GM19467 (cell line): ENCODE measurements at regions not wholly inside any gene's neighbourhood (a gene's known extent, or its start where the extent isn't known, plus 50 kb on each side); places are given as distances from the start of the nearest gene placed in this dataset.
A peak's percentile ranks its signal among the peaks of the same experiment; 100 is the strongest.
"Not testable (repeated sequence)": the region's sequence is repeated elsewhere in the genome, so short reads cannot be mapped to it uniquely, and the experiment has no call there.

ENCODE experiments used
- ATAC-seq: cut with Tn5 transposase; IDR thresholded peaks from one replicate; pipeline ENCODE4 v1.9.1; 2021; ENCODE audit warnings: mild to moderate bottlenecking, moderate library complexity; ENCODE audit not compliant: unreplicated experiment

DNA sequence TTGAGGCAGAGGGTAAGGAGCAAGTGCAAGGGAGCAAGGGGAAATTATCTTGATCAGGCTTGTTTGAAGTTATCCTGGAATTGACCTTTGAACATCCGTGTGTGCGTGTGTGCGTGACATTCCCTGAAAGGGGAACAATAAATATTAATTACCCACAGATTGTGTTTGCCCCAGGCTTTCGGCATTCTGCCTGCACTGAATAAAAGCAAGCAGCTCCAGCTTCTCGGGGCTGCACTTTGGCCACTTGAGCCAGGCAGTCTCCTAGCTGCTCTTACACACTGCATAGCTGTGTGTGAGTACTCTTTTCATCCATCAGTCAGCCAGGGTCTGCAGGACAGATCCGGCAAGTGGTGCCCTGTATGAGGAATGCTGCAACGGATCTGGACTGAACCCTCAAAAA lies 107.7 kb upstream of the BTN3A2 start:
- no peak for ATAC-seq

DNA sequence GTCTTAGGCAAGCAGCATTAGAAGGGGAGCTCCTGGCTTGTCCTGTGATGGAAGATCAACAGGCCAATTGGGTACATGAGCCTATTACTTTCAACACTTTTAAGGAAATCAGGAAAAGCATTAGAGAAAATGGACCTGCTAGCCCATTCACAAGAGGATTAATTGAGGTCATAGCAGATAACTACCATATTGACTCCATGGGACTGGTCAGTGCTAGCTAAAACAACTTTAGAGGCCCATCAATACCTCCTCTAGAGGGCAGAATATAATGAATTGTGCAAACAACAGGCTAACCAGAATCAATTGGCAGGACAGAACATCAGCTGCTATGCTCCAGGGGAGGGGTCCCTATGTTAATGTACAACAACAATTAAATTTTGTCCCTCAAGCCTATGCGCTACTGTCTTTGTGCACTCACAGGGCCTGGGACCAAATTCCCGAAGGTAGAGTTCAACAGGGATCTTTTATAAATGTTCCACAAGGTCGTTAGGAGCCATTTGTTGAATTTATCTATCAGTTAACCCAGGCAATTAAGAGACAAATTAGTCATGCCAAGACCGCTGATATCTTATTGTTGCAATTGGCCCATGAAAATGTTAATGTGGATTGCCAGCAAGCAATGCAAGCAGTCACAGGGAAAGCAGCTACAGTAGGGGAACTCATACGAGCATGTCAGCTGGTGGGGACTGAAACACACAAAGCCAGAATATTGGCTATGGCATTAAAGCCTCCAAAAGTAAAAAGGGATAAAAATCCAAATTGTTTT lies 106.6 kb upstream of the BTN3A2 start:
- ATAC-seq, result no peak

DNA sequence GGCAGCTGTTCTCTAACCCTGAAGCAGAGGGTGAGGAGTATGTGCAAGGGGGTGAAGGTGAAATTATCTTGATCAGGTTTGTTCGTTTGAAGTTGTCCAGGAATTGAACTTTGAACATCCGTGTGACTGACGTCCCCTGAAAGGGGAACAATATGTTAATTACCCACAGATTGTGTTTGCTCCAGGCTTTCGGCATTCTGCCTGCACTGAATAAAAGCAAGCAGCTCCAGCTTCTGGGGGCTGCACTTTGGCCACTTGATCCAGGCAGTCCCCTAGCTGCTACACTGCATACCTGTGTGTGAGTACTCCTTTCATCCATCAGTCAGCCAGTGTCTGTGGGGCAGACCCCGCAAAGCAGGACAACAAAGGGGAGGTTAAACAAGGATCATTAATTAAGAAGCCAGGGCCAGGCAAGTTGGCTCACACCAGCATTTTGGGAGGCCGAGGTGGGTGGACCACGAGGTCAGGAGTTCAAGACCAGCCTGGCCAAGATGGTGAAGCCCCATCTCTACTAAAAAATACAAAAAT lies 104.8 kb upstream of the BTN3A2 start:
- ATAC-seq, result no peak

- ATAC-seq, result no peak
Measured at GRCh38 chr6:26260725-26261490, 104.1 kb upstream of the BTN3A2 start.

DNA sequence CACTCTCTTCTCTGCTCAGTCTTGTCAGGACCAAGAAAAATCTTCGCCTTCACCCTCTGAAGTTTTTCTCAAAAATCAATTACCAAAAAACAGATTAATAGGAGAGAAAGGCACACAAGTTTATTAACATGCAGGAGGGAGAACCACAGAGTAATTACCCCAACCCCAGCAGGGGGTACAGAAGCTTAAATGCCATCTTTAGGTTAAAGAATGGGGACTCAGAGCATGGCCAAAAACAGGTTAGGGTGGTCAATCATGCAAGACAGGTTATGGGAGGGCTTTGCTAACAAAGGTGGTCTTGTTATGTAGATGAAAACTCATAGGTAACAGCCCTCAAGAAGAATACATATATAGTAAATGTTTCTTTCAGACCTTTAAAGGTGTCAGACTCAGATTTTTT lies 100.5 kb upstream of the BTN3A2 start:
- ATAC-seq, result no peak

DNA sequence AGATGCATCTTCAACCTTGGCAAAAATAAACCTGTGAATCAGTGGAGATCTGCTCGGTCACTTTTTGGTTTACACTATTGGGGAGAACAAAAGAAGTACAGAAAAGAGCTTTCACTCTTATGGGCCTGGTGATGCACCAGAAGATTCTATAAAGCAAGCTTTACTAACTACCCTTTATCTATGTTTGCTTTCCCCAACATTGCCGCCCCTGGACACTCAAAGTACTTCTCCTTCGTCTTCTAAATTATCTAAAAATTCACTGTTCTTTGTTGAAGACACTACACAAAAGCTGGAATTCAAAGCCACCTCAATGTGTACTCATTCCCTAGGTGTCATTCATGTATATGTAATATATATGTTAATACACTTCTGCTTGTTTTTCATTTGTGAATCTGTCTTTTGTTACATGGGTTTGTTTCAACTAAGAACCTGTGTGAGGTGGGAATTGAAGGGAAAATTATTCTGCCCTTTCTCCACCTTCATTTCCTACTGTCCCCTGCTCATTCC lies 97.9 kb upstream of the BTN3A2 start:
- ATAC-seq, result no peak

GRCh38 chr6:26268659-26269402 lies 96.2 kb upstream of the BTN3A2 start:
- ATAC-seq, result no peak

GRCh38 chr6:26269531-26270485 lies 95.2 kb upstream of the BTN3A2 start:
- no peak for ATAC-seq

GRCh38 chr6:26270486-26270861 lies 94.5 kb upstream of the BTN3A2 start:
- no peak for ATAC-seq

DNA sequence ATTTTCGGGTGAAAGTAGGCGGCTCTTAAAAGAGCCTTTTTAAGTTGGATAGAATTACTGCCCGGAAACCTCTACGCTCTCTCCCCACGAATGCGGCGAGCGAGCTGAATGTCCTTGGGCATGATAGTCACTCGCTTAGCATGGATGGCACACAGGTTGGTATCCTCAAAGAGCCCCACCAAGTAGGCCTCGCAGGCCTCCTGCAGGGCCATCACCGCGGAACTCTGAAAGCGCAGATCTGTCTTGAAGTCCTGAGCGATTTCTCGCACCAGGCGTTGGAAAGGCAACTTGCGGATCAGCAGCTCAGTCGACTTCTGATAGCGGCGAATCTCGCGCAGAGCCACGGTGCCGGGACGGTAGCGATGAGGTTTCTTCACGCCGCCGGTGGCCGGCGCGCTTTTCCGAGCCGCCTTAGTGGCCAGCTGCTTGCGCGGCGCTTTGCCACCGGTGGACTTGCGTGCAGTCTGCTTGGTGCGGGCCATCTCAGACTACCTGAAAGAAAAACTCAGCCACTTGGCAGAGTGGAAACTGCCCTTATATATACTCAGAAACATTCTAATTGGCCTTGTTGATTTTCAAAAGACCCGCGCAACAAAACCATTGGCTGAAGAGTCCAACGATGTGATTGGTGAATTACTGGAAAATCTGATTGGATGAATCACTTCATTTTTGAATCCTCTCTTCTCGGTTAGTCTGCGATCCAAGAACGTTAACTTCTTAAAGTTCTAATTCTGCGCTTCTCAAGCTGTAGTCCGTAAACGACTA lies 93.9 kb upstream of the BTN3A2 start:
- peak; percentile 31 for ATAC-seq

DNA sequence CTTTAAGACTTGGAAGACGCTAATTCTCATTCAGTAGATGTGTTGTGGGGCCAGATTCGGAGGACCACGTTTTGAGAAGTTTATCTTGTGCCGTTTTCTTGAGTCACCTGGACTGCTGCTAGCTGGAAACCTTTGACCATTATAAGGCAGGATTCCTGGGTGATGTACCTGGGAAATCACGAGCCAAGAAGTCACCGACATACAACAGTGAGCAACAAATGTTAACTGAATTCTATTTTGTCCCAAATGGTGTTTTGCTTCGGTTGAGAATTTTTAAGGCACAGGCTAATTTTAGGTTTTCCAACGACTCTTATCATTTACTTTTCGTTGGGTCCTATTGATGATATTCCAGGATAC lies 93.4 kb upstream of the BTN3A2 start:
- no peak for ATAC-seq

GRCh38 chr6:26272171-26272637 lies 92.8 kb upstream of the BTN3A2 start:
- no peak for ATAC-seq

DNA sequence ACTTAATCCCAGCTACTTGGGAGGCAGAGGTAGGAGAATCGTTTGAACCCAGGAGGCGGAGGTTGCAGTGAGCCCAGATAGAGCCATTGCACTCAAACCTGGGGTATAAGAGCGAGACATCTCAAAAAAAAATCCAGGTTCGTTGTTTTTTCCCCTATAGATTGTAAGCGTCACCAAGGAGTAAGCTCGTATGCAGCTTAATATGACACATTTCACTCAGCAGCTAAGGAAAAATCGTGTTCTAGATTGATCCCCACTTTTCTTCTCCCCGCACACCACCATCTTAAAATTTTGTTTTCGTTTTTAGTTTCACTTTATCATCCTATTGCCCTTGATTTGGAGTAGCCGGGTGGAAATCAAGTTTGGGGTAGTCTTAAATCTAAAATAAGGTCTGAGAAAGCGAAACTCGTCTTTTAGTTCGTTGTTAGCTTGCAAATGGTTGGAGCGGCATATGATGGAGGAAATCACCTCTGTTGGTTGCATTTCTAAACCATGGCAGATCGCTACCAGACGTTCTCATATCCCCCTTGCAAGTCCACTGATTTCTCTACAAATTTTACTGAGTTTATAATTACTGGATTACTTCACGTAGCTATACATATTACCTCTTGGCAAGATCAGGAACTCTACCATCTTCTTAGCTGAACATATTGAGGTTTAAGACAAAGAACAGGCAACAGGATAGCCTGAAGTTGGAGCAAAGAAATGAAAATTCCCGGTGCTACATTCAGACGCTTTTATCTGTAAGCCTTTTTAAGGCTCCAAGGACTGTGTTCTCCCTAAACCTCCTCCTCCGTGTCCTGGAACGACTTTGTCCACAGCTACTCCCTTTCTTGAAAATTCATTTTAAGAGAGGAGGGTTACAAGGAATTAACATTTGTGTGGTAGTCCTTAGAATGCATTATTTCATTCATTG lies 91.1 kb upstream of the BTN3A2 start:
- no peak for ATAC-seq

GRCh38 chr6:26275663-26276062 lies 89.3 kb upstream of the BTN3A2 start:
- ATAC-seq, result no peak

DNA sequence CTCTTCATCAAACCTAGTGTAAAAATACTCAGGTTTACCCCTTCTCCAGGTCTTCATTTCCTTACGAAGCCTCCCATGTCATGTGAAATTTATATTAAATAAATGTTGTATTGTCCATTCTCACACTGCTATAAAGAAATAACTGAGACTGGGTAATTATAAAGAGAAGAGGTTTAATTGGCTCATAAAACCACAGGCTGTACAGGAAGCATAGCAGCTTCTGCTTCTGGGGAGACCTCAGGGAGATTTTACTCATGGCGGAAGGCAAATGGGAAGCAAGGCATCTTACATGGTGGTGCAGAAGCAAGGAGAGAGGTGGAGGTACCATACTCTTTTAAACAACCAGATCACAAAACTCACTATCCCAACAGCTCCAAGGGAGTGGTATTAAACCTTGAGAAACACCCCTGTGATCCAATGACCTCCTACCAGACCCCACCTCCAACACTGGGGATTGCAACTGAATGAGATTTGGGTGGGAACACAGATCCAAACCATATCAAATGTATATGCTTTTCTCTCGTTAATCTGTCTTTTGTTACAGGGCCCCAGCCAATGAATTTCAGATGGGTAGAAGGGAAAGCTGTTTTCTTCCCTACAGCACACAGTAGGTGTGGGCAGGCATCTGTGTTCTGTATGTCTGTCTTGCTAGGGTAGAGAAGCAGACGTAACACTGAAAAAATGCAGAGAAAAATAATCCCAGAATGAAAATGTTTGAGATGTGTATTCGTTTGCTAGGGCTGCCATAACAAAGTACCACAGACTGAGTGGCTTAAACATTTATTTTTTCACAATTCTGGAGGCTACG lies 88.0 kb upstream of the BTN3A2 start:
- no peak for ATAC-seq

DNA sequence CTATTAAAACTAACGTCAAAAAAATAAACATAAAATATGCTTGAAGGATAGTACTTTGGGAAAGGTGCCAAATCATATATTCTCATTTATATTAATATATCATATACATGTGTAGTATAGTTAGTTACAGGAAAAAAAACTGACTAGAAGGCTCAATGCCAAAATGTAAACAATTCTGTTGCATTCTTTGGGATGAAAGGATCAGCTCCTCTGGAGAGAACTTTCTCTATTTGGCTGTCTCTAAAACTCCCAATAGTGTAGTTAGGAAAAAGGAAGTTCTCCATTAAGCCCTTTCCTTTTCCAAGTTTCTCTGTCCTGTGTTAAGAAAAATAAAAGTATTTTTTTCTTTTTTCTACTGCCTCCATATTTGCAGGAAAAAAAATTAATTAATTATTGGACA lies 86.5 kb upstream of the BTN3A2 start:
- no peak for ATAC-seq

GRCh38 chr6:26279371-26279770 lies 85.6 kb upstream of the BTN3A2 start:
- not testable (repeated sequence) for ATAC-seq

DNA sequence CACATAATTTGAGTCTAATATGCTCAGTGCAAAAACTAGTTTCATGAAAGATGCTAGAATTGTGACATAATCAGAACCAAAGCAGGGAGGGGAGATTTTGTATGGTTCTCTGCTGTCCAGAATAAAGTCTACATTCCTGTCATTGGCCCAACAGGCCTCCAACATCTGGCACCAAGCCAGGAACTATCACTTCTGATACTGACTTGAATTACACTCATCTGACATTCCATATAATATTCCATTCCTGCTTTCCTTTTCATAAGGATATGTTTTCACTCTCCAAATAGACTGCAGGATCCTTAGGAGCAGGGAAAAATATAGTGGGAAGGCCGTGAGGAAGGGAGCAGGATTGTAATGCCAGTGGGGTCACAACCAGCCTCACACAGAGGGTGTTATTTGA lies 84.6 kb upstream of the BTN3A2 start:
- no peak for ATAC-seq
